Mesothelial cell of epicardium (in vitro differentiated cells): ENCODE measurements at regions not wholly inside any gene's neighbourhood (a gene's known extent, or its start where the extent isn't known, plus 50 kb on each side); places are given as distances from the start of the nearest gene placed in this dataset.

Experiments used
- DNase-seq, 2 experiments: peaks; one replicate each; pipeline ENCODE4 v3.0.0; 2021; ENCODE audit warnings: low spot score in 2 of 2; ENCODE audit not compliant: unreplicated experiment in 2 of 2
- H3K27ac Mint-ChIP-seq: 2 replicates; pipeline ENCODE4 v1.8.0; 2021; ENCODE audit warnings: mixed read lengths
- H3K27me3 Mint-ChIP-seq: 2 replicates; pipeline ENCODE4 v1.8.0; 2021; ENCODE audit warnings: low read depth, mixed read lengths
- H3K36me3 Mint-ChIP-seq: 2 replicates; pipeline ENCODE4 v1.8.0; 2021; ENCODE audit warnings: mixed read lengths
- H3K4me1 Mint-ChIP-seq: 2 replicates; pipeline ENCODE4 v1.8.0; 2021; ENCODE audit warnings: mixed read lengths
- H3K4me3 Mint-ChIP-seq: 2 replicates; pipeline ENCODE4 v1.8.0; 2021; ENCODE audit warnings: mild to moderate bottlenecking, moderate library complexity, mixed read lengths
- H3K9me3 Mint-ChIP-seq: 2 replicates; pipeline ENCODE4 v1.8.0; 2021; ENCODE audit warnings: mixed read lengths
- CTCF ChIP-seq: fragments of 200-600 bp; sonication (generic); IDR thresholded peaks from one replicate; pipeline ENCODE4 v1.5.0; 2021; ENCODE audit warnings: antibody characterized with exemption; ENCODE audit not compliant: unreplicated experiment

- Mint-ChIP-seq H3K4me3 (no peak overlapping the region), H3K9me3 (no peaks in the 10 kb centered on the region), H3K27ac (no peak overlapping the region), H3K36me3 (no peaks in the 10 kb centered on the region), H3K27me3 (peaks cover 3% of the 10 kb centered on the region), H3K4me1 (no peaks in the 10 kb centered on the region)
- no peak for TF ChIP-seq CTCF
- no peak for DNase-seq
Measured at GRCh38 chr16:13439766-13440165, 480.2 kb upstream of the ERCC4 start.

DNA sequence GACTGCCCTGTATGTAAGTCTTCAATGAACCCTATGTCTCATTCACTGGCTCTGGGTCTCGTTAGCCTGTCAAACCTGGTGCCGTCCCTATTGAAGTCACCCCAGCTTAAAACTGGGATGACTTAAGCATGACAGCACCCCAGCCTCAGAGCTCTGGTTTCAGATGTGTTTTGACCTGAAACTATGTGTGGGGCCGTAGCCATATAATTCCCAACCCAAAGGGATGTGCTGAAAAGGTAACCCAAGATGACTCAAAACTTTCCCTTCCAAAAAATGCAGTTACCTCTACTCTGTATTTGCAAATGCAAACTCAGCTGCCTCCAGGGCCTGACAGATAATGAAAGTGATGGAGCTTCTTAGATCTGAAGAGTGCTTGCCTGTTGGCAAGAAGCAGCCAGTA is 478.3 kb upstream of the ERCC4 start:
- Mint-ChIP-seq H3K9me3 (no peaks in the 10 kb centered on the region), H3K4me3 (no peak overlapping the region), H3K36me3 (no peaks in the 10 kb centered on the region), H3K4me1 (no peaks in the 10 kb centered on the region), H3K27ac (no peak overlapping the region), H3K27me3 (peaks cover 6% of the 10 kb centered on the region)
- DNase-seq = no peak
- TF ChIP-seq CTCF = no peak

GRCh38 chr16:13448346-13448745 is 471.6 kb upstream of the ERCC4 start:
- Mint-ChIP-seq H3K4me1 (peaks cover 2% of the 10 kb centered on the region), H3K4me3 (no peak overlapping the region), H3K27ac (no peak overlapping the region), H3K36me3 (no peaks in the 10 kb centered on the region), H3K9me3 (no peaks in the 10 kb centered on the region), H3K27me3 (peaks cover 6% of the 10 kb centered on the region)
- no peak for DNase-seq
- no peak for TF ChIP-seq CTCF

- H3K9me3 Mint-ChIP-seq = no peaks in the 10 kb centered on the region
- TF ChIP-seq CTCF = no peak
- no peak overlapping the region for H3K27ac Mint-ChIP-seq
- no peak overlapping the region for H3K4me3 Mint-ChIP-seq
- H3K27me3 Mint-ChIP-seq = peaks cover 20% of the 10 kb centered on the region
- no peak for DNase-seq
- peaks cover 7% of the 10 kb centered on the region for H3K4me1 Mint-ChIP-seq
- no peaks in the 10 kb centered on the region for H3K36me3 Mint-ChIP-seq
Measured at GRCh38 chr16:13453325-13453724, 466.6 kb upstream of the ERCC4 start.

- Mint-ChIP-seq H3K36me3 (no peaks in the 10 kb centered on the region), H3K27me3 (peaks cover 22% of the 10 kb centered on the region), H3K9me3 (no peaks in the 10 kb centered on the region), H3K27ac (no peak overlapping the region), H3K4me1 (peaks cover 7% of the 10 kb centered on the region), H3K4me3 (no peak overlapping the region)
- no peak for DNase-seq
- peak; percentile 73 for TF ChIP-seq CTCF
Measured at GRCh38 chr16:13453938-13454553, 465.9 kb upstream of the ERCC4 start.

DNA sequence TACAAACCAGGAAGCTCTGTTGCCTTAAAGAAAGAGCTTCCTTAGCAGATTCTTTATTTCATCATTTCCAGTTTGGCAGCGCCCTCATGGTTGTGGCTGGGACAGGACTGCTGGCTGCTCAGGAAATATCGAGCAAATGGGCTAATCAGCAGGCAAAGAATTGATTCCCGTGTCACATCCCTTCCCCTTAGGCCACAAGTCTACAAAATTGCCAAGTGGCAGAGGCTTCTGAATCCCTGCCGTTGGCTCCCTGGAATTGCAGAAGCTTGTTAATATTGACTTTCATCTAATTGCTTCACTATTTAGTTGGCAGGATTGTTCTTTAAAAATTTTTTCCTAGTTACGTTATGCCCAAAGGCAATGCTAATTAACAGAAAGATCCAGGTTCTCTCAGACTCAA is 456.3 kb upstream of the ERCC4 start:
- H3K27ac Mint-ChIP-seq = no peak overlapping the region

More for the DNA sequence above, 456.3 kb upstream of the ERCC4 start:
- no peak for DNase-seq
- H3K4me1 Mint-ChIP-seq = no peaks in the 10 kb centered on the region
- H3K27me3 Mint-ChIP-seq = peaks cover 6% of the 10 kb centered on the region
- no peak for TF ChIP-seq CTCF
- no peaks in the 10 kb centered on the region for H3K9me3 Mint-ChIP-seq
- no peak overlapping the region for H3K4me3 Mint-ChIP-seq
- no peaks in the 10 kb centered on the region for H3K36me3 Mint-ChIP-seq
